ENCODE measurements at regions not wholly inside any gene's neighbourhood (a gene's known extent, or its start where the extent isn't known, plus 50 kb on each side); places are given as distances from the start of the nearest gene placed in this dataset.

DNA sequence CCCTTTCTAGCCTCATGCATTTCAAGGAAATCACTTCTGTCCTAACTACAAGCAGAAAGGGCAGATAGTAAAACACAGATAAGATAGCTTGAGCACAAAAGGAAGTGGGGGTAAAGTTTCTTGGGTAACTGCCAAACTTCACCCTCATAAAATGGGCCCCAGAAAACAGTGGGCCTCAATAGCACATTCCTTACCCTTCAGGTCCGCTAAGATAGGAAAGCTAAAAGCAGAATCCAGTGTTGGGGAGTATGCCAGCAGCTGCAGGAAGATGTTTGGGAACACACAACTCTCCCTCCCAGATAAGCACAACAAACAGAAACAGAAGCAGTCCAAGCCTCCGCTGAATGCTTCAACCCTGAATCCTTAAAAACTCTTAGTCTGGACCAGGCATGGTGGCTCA, 110.9 kb upstream of the MGAT4C start:
- FAIRE-seq (no peak), DNase-seq (ENCODE audit: insufficient read length, low spot score) (no peak)
- no peak for TF ChIP-seq POLR2A (IDR thresholded peaks at IDR 0.05; ENCODE audit: low read depth, low read length)

DNA sequence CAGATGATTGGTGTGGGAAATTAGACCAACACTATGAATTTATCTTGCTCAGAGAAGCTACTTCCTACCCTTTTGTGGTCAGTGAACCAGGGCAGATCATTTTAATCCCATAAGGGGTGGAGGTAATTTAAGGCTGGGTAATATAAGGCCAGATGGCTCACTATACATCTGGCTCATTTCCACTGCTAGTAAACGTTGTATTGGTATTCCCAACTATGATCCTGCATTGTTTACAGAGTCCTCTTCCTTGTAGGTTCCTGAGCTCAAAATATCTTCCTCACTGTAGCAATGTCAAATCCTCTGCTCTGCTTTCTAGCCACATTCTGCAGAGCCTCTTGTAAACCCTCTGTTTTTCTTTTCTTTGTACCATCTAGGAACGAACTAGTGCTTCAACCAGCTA, 93.0 kb upstream of the MGAT4C start:
- no peak for DNase-seq (ENCODE audit: insufficient read length, low spot score)
- TF ChIP-seq POLR2A (IDR thresholded peaks at IDR 0.05; ENCODE audit: low read depth, low read length): no peak
- no peak for FAIRE-seq

DNA sequence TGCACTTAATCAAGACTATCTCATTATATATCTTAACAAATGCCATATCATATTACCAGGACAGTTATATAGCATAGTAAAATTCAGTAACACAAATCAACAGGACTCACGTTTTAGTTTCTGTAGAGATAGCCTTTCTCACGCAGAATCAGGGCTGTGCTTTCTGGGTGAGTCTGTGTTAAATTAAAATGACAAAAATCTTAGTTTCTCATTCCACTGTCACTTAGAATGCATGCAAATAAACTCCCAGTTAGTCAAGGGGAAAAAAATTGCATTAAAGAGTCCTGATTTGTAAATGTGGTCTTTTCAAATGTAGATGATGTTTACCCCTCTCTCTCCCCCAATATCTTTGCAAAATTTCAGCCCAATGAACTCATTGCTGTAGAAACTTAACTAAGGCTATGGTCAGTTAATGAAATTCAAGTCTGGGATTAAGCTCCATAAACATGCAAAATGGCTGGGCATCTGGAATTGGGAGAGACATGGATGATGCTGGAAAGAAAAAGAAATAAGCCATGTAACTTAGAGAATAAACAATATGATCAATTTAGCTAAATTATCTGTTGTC, 77.8 kb upstream of the MGAT4C start:
- DNase-seq (ENCODE audit: insufficient read length, low spot score): no peak
- TF ChIP-seq POLR2A (IDR thresholded peaks at IDR 0.05; ENCODE audit: low read depth, low read length): no peak
- FAIRE-seq: no peak

DNA sequence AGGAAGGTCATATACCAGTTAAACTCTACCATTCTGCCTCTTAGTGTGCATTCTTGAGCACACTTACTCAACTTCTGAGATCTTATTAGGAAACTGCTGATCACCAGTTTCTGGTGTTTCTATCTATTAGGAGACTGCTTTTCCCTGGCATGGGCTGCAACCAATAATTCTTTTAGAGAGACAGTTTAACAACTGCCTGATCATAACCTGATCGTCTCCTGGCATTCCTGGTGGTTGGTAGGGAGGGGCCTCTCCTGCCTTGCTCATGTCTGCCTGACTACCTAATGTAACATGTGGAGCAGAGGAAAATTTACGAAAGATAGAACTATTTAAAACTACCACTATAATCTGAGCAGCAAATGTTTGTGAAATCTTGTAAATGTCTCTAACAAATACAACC, 75.3 kb upstream of the MGAT4C start:
- TF ChIP-seq POLR2A (IDR thresholded peaks at IDR 0.05; ENCODE audit: low read depth, low read length): no peak
- no peak for FAIRE-seq
- DNase-seq (ENCODE audit: insufficient read length, low spot score): no peak

DNA sequence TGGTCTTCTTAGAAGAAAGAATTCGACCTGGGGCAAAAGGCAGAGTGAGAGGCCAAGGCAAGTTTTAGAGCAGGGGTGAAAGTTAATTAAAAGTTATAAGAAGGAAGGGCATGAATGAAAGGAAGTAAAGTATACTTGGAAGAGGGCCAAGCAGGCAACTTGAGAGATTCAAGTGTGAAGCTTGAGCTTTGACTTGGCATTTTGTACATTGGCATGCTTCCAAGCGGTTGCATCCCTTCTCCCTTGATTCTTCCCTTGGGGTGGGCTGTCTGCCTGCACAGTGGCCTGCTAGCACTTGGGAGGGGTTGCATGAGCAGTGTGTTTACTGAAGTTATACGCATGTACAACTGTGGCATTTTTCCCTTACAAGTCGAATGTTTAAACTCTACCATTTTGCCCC, 74.8 kb upstream of the MGAT4C start:
- no peak for FAIRE-seq
- DNase-seq (ENCODE audit: insufficient read length, low spot score): no peak
- TF ChIP-seq POLR2A (IDR thresholded peaks at IDR 0.05; ENCODE audit: low read depth, low read length): no peak

DNA sequence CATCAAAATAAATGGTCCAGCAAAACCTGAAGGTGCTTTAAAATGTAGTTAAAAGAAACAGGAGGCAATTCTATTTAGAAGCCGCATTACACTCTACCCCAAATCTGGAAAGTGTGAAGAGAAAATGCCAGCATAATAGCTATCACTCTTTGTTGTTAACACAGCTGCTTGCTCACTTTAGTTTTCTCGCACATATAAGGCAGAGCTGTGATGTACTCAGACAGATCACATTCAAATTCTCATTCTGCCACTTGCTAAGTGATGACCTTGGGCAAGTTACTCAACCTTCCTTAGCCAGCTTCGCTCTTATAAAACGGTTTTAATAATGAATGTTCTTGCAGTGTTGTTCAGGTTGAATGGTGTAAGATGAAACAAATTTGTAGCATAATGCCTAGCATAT, 56.0 kb upstream of the MGAT4C start:
- no peak for FAIRE-seq
- no peak for TF ChIP-seq POLR2A (IDR thresholded peaks at IDR 0.05; ENCODE audit: low read depth, low read length)

More for the DNA sequence above, 56.0 kb upstream of the MGAT4C start:
- DNase-seq (ENCODE audit: insufficient read length, low spot score): no peak

All from H54 (cell line).